ENCODE measurements at regions not wholly inside any gene's neighbourhood (a gene's known extent, or its start where the extent isn't known, plus 50 kb on each side); places are given as distances from the start of the nearest gene placed in this dataset.

DNA sequence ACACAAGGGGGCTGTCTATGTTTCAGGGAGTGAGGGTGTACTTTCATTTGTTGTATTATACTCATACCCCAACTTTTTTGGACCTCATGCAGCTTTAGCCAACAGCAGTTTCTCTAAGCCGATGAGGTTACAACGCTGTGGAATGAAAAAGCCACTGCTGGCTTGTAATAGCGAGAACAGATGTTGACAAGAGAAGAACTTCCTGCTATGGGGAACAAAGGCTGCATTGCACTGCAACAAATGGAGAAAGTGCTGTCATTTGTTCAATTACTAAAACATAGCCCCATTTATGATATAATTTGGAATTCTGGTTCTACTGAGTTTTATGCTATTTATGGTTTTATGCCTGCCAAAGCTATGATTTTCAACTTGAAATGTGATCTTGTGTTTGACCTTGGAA lies 104.2 kb upstream of the TMEM72 start:
- Histone ChIP-seq H2AFZ (ENCODE audit: low read length) (no peak overlapping the region), H3K9me3 (ENCODE audit: control insufficient read depth, insufficient read depth, low read depth, low read length) (no peaks in the 10 kb centered on the region), H3K4me2 (ENCODE audit: extremely low read depth, insufficient read depth, low read length) (no peak overlapping the region), H4K20me1 (ENCODE audit: control insufficient read depth, extremely low read depth, insufficient read depth, low read length) (no peaks in the 10 kb centered on the region), H3K27ac (ENCODE audit: insufficient read depth, low read length) (no peak overlapping the region), H3K9ac (ENCODE audit: insufficient read depth, low read length) (no peak overlapping the region), H3K4me3 (replicated peaks in 1 of 4; ENCODE audit: control extremely low read depth in 1 of 4, insufficient read depth in 1 of 4, low read depth in 3 of 4, low read length in 4 of 4) (no peak overlapping the region), H3K27me3 (ENCODE audit: control insufficient read depth, insufficient read depth, low read length) (no peaks in the 10 kb centered on the region), H3K36me3 (ENCODE audit: control insufficient read depth, insufficient read depth, low read length) (no peaks in the 10 kb centered on the region), H3K79me2 (ENCODE audit: control insufficient read depth, insufficient read depth, low read length) (no peaks in the 10 kb centered on the region), H3K4me1 (ENCODE audit: control insufficient read depth, extremely low read depth, insufficient read depth, low read length) (peaks cover 8% of the 10 kb centered on the region)
- DNase-seq (ENCODE audit: low read depth in 2 of 2): peak in 1 of 2 donors; percentile 34
- TF ChIP-seq, protein P1, sequence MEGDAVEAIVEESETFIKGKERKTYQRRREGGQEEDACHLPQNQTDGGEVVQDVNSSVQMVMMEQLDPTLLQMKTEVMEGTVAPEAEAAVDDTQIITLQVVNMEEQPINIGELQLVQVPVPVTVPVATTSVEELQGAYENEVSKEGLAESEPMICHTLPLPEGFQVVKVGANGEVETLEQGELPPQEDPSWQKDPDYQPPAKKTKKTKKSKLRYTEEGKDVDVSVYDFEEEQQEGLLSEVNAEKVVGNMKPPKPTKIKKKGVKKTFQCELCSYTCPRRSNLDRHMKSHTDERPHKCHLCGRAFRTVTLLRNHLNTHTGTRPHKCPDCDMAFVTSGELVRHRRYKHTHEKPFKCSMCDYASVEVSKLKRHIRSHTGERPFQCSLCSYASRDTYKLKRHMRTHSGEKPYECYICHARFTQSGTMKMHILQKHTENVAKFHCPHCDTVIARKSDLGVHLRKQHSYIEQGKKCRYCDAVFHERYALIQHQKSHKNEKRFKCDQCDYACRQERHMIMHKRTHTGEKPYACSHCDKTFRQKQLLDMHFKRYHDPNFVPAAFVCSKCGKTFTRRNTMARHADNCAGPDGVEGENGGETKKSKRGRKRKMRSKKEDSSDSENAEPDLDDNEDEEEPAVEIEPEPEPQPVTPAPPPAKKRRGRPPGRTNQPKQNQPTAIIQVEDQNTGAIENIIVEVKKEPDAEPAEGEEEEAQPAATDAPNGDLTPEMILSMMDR (conservative IDR thresholded peaks at IDR 0.05 in 1 of 2, IDR thresholded peaks at IDR 0.05 in 1 of 2; ENCODE audit: low read depth in 1 of 2, low read length in 2 of 2): no peak
- no peak for TF ChIP-seq EZH2 (IDR thresholded peaks at IDR 0.05; ENCODE audit: low read length, missing control alignments)

DNA sequence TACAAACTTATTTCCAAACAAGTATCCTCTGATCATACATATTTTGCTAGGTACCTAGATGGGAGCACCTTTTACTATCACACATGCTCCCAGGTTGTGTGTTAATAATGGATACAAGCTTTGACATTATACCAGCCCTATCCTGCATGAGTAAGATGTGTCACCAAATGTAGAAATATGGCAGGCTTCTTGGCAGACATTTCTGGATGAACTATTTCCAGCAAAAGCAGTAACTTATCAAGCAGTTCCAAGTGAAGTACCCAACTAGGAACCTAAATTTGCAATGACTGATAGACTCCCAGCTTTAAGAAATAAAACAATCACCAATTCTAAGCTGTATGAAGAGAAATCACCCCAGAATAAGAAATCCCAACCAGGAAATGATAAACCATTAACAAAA lies 103.7 kb upstream of the TMEM72 start:
- H2AFZ ChIP-seq (ENCODE audit: low read length): no peak overlapping the region
- TF ChIP-seq, protein P1 (conservative IDR thresholded peaks at IDR 0.05 in 1 of 2, IDR thresholded peaks at IDR 0.05 in 1 of 2; ENCODE audit: low read depth in 1 of 2, low read length in 2 of 2): no peak
- TF ChIP-seq EZH2 (IDR thresholded peaks at IDR 0.05; ENCODE audit: low read length, missing control alignments): no peak

DNA sequence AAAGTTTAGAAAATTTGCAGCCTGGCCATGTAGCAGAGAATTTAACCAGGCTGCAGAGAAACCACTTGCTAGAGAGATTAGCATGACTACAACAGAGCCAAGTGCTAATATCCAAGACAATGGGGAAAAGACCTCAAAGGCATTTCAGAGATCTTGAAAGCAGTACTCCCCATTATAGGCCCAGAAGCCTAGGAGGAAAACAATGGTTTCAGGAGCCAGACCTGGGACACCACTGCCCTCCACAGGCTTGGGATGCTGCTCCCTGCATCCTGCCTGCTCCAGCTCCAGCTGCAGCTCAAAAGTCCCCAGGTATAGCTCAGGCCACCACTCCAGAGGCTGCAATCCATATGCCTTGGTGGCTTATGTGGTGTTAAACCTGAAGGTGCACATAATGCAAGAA lies 101.5 kb upstream of the TMEM72 start:
- no peaks in the 10 kb centered on the region for H3K79me2 ChIP-seq (ENCODE audit: control insufficient read depth, insufficient read depth, low read length)
- no peak for DNase-seq (ENCODE audit: low read depth in 2 of 2)
- no peak overlapping the region for H3K9ac ChIP-seq (ENCODE audit: insufficient read depth, low read length)
- no peak overlapping the region for H3K4me2 ChIP-seq (ENCODE audit: extremely low read depth, insufficient read depth, low read length)
- H2AFZ ChIP-seq (ENCODE audit: low read length): no peak overlapping the region
- H3K4me3 ChIP-seq (replicated peaks in 1 of 4; ENCODE audit: control extremely low read depth in 1 of 4, insufficient read depth in 1 of 4, low read depth in 3 of 4, low read length in 4 of 4): no peak overlapping the region
- H3K36me3 ChIP-seq (ENCODE audit: control insufficient read depth, insufficient read depth, low read length): no peaks in the 10 kb centered on the region
- no peak for TF ChIP-seq EZH2 (IDR thresholded peaks at IDR 0.05; ENCODE audit: low read length, missing control alignments)
- TF ChIP-seq, protein P1 (conservative IDR thresholded peaks at IDR 0.05 in 1 of 2, IDR thresholded peaks at IDR 0.05 in 1 of 2; ENCODE audit: low read depth in 1 of 2, low read length in 2 of 2): peak in 1 of 2 donors; percentile 16
- no peak overlapping the region for H3K27ac ChIP-seq (ENCODE audit: insufficient read depth, low read length)
- no peaks in the 10 kb centered on the region for H4K20me1 ChIP-seq (ENCODE audit: control insufficient read depth, extremely low read depth, insufficient read depth, low read length)
- no peaks in the 10 kb centered on the region for H3K27me3 ChIP-seq (ENCODE audit: control insufficient read depth, insufficient read depth, low read length)
- peaks cover 7% of the 10 kb centered on the region for H3K4me1 ChIP-seq (ENCODE audit: control insufficient read depth, extremely low read depth, insufficient read depth, low read length)
- H3K9me3 ChIP-seq (ENCODE audit: control insufficient read depth, insufficient read depth, low read depth, low read length): no peaks in the 10 kb centered on the region

More for the DNA sequence above, 103.7 kb upstream of the TMEM72 start:
- H3K27me3 ChIP-seq (ENCODE audit: control insufficient read depth, insufficient read depth, low read length): no peaks in the 10 kb centered on the region
- DNase-seq (ENCODE audit: low read depth in 2 of 2): no peak
- H3K9me3 ChIP-seq (ENCODE audit: control insufficient read depth, insufficient read depth, low read depth, low read length): no peaks in the 10 kb centered on the region
- H3K27ac ChIP-seq (ENCODE audit: insufficient read depth, low read length): no peak overlapping the region
- H3K4me1 ChIP-seq (ENCODE audit: control insufficient read depth, extremely low read depth, insufficient read depth, low read length): peaks cover 8% of the 10 kb centered on the region
- H3K4me2 ChIP-seq (ENCODE audit: extremely low read depth, insufficient read depth, low read length): no peak overlapping the region
- H3K36me3 ChIP-seq (ENCODE audit: control insufficient read depth, insufficient read depth, low read length): no peaks in the 10 kb centered on the region
- H4K20me1 ChIP-seq (ENCODE audit: control insufficient read depth, extremely low read depth, insufficient read depth, low read length): no peaks in the 10 kb centered on the region
- no peak overlapping the region for H3K4me3 ChIP-seq (replicated peaks in 1 of 4; ENCODE audit: control extremely low read depth in 1 of 4, insufficient read depth in 1 of 4, low read depth in 3 of 4, low read length in 4 of 4)
- no peak overlapping the region for H3K9ac ChIP-seq (ENCODE audit: insufficient read depth, low read length)
- no peaks in the 10 kb centered on the region for H3K79me2 ChIP-seq (ENCODE audit: control insufficient read depth, insufficient read depth, low read length)
